ENCODE measurements at regions not wholly inside any gene's neighbourhood (a gene's known extent, or its start where the extent isn't known, plus 50 kb on each side); places are given as distances from the start of the nearest gene placed in this dataset.

DNA sequence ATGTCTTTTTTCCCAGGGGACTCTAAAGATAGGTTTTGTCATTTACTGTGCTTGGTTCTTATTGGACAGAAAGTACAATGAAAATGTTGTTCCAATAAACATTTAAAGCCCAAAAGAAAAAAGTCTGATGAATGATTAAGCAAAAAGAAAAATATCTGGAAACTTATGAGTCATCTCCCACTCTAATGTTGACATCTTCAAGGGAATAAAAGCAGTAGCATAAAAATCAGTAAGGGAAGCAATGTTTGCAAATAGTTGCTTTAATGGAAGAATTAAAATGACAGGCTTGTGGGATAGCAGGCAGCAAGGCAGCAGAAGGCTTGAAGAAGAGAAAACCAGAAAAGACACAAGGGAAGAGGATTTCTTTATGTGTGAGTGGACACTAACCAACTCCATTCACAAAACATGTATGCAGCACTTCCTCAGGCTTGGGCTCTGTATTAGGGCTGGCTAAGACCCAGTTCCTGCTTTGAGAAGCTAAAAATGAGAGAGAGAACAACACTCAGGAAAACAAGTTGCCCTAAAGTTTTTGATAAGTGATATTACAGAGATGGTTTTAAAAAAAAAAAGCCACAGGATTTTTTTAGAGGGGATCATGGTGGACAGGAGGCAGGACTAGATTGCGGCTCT is 263.2 kb upstream of the NT5E start:
- Mint-ChIP-seq H3K27me3 (ENCODE audit: low read depth) (no peaks in the 10 kb centered on the region), H3K4me1 (peaks cover 12% of the 10 kb centered on the region), H3K36me3 (peaks cover 8% of the 10 kb centered on the region; the same call in 1 of the 2 replicates), H3K9me3 (peaks cover 26% of the 10 kb centered on the region), H3K27ac (no peak overlapping the region), H3K4me3 (no peak overlapping the region)
- no peak for DNase-seq (ENCODE audit: low spot score)
- TF ChIP-seq, protein P1, sequence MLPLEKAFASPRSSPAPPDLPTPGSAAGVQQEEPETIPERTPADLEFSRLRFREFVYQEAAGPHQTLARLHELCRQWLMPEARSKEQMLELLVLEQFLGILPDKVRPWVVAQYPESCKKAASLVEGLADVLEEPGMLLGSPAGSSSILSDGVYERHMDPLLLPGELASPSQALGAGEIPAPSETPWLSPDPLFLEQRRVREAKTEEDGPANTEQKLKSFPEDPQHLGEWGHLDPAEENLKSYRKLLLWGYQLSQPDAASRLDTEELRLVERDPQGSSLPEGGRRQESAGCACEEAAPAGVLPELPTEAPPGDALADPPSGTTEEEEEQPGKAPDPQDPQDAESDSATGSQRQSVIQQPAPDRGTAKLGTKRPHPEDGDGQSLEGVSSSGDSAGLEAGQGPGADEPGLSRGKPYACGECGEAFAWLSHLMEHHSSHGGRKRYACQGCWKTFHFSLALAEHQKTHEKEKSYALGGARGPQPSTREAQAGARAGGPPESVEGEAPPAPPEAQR (CRISPR knock-in tag; IDR thresholded peaks at IDR 0.05) = no peak
- TF ChIP-seq JUN (CRISPR knock-in tag; IDR thresholded peaks at IDR 0.05) (no peak), CREM (CRISPR knock-in tag; IDR thresholded peaks at IDR 0.05) (no peak), ZNF121 (CRISPR knock-in tag; IDR thresholded peaks at IDR 0.05) (no peak), TP53 (CRISPR knock-in tag; IDR thresholded peaks at IDR 0.05) (no peak), ATF1 (CRISPR knock-in tag; IDR thresholded peaks at IDR 0.05) (no peak), CREB1 (CRISPR knock-in tag; IDR thresholded peaks at IDR 0.05) (no peak), NFE2L1 (CRISPR knock-in tag; IDR thresholded peaks at IDR 0.05) (no peak), FOXP1 (CRISPR knock-in tag; IDR thresholded peaks at IDR 0.05; ENCODE audit: borderline replicate concordance) (no peak), ZNF138 (CRISPR knock-in tag; conservative IDR thresholded peaks at IDR 0.05) (no peak)
- TF ChIP-seq, protein P2, sequence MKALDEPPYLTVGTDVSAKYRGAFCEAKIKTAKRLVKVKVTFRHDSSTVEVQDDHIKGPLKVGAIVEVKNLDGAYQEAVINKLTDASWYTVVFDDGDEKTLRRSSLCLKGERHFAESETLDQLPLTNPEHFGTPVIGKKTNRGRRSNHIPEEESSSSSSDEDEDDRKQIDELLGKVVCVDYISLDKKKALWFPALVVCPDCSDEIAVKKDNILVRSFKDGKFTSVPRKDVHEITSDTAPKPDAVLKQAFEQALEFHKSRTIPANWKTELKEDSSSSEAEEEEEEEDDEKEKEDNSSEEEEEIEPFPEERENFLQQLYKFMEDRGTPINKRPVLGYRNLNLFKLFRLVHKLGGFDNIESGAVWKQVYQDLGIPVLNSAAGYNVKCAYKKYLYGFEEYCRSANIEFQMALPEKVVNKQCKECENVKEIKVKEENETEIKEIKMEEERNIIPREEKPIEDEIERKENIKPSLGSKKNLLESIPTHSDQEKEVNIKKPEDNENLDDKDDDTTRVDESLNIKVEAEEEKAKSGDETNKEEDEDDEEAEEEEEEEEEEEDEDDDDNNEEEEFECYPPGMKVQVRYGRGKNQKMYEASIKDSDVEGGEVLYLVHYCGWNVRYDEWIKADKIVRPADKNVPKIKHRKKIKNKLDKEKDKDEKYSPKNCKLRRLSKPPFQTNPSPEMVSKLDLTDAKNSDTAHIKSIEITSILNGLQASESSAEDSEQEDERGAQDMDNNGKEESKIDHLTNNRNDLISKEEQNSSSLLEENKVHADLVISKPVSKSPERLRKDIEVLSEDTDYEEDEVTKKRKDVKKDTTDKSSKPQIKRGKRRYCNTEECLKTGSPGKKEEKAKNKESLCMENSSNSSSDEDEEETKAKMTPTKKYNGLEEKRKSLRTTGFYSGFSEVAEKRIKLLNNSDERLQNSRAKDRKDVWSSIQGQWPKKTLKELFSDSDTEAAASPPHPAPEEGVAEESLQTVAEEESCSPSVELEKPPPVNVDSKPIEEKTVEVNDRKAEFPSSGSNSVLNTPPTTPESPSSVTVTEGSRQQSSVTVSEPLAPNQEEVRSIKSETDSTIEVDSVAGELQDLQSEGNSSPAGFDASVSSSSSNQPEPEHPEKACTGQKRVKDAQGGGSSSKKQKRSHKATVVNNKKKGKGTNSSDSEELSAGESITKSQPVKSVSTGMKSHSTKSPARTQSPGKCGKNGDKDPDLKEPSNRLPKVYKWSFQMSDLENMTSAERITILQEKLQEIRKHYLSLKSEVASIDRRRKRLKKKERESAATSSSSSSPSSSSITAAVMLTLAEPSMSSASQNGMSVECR (CRISPR knock-in tag; IDR thresholded peaks at IDR 0.05; ENCODE audit: borderline replicate concordance) = no peak
- TF ChIP-seq, protein P3, sequence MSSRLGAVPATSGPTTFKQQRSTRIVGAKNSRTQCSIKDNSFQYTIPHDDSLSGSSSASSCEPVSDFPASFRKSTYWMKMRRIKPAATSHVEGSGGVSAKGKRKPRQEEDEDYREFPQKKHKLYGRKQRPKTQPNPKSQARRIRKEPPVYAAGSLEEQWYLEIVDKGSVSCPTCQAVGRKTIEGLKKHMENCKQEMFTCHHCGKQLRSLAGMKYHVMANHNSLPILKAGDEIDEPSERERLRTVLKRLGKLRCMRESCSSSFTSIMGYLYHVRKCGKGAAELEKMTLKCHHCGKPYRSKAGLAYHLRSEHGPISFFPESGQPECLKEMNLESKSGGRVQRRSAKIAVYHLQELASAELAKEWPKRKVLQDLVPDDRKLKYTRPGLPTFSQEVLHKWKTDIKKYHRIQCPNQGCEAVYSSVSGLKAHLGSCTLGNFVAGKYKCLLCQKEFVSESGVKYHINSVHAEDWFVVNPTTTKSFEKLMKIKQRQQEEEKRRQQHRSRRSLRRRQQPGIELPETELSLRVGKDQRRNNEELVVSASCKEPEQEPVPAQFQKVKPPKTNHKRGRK (CRISPR knock-in tag; IDR thresholded peaks at IDR 0.05; ENCODE audit: borderline replicate concordance) = no peak
- TF ChIP-seq, protein P4, sequence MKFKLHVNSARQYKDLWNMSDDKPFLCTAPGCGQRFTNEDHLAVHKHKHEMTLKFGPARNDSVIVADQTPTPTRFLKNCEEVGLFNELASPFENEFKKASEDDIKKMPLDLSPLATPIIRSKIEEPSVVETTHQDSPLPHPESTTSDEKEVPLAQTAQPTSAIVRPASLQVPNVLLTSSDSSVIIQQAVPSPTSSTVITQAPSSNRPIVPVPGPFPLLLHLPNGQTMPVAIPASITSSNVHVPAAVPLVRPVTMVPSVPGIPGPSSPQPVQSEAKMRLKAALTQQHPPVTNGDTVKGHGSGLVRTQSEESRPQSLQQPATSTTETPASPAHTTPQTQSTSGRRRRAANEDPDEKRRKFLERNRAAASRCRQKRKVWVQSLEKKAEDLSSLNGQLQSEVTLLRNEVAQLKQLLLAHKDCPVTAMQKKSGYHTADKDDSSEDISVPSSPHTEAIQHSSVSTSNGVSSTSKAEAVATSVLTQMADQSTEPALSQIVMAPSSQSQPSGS (CRISPR knock-in tag; IDR thresholded peaks at IDR 0.05; ENCODE audit: borderline replicate concordance, low read depth) = no peak
- TF ChIP-seq, protein P5, sequence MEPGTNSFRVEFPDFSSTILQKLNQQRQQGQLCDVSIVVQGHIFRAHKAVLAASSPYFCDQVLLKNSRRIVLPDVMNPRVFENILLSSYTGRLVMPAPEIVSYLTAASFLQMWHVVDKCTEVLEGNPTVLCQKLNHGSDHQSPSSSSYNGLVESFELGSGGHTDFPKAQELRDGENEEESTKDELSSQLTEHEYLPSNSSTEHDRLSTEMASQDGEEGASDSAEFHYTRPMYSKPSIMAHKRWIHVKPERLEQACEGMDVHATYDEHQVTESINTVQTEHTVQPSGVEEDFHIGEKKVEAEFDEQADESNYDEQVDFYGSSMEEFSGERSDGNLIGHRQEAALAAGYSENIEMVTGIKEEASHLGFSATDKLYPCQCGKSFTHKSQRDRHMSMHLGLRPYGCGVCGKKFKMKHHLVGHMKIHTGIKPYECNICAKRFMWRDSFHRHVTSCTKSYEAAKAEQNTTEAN (CRISPR knock-in tag; IDR thresholded peaks at IDR 0.05) = no peak
- TF ChIP-seq, protein P6, sequence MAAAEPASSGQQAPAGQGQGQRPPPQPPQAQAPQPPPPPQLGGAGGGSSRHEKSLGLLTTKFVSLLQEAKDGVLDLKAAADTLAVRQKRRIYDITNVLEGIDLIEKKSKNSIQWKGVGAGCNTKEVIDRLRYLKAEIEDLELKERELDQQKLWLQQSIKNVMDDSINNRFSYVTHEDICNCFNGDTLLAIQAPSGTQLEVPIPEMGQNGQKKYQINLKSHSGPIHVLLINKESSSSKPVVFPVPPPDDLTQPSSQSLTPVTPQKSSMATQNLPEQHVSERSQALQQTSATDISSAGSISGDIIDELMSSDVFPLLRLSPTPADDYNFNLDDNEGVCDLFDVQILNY (CRISPR knock-in tag; IDR thresholded peaks at IDR 0.05) = no peak
- TF ChIP-seq, protein P7, sequence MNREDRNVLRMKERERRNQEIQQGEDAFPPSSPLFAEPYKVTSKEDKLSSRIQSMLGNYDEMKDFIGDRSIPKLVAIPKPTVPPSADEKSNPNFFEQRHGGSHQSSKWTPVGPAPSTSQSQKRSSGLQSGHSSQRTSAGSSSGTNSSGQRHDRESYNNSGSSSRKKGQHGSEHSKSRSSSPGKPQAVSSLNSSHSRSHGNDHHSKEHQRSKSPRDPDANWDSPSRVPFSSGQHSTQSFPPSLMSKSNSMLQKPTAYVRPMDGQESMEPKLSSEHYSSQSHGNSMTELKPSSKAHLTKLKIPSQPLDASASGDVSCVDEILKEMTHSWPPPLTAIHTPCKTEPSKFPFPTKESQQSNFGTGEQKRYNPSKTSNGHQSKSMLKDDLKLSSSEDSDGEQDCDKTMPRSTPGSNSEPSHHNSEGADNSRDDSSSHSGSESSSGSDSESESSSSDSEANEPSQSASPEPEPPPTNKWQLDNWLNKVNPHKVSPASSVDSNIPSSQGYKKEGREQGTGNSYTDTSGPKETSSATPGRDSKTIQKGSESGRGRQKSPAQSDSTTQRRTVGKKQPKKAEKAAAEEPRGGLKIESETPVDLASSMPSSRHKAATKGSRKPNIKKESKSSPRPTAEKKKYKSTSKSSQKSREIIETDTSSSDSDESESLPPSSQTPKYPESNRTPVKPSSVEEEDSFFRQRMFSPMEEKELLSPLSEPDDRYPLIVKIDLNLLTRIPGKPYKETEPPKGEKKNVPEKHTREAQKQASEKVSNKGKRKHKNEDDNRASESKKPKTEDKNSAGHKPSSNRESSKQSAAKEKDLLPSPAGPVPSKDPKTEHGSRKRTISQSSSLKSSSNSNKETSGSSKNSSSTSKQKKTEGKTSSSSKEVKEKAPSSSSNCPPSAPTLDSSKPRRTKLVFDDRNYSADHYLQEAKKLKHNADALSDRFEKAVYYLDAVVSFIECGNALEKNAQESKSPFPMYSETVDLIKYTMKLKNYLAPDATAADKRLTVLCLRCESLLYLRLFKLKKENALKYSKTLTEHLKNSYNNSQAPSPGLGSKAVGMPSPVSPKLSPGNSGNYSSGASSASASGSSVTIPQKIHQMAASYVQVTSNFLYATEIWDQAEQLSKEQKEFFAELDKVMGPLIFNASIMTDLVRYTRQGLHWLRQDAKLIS (CRISPR knock-in tag; IDR thresholded peaks at IDR 0.05; ENCODE audit: borderline replicate concordance) = no peak
- POLR2A ChIA-PET = no interaction called here
- no peak for ATAC-seq
- CTCF ChIA-PET = no interaction called here

Measured in WTC11 (cell line).